HG02642 (cell line): ENCODE measurements at regions not wholly inside any gene's neighbourhood (a gene's known extent, or its start where the extent isn't known, plus 50 kb on each side); places are given as distances from the start of the nearest gene placed in this dataset.
"Not testable (repeated sequence)": the region's sequence is repeated elsewhere in the genome, so short reads cannot be mapped to it uniquely, and the experiment has no call there.

Experiments
- ATAC-seq: cut with Tn5 transposase; IDR thresholded peaks from one replicate; pipeline ENCODE4 v1.9.1; 2021; ENCODE audit warnings: mild to moderate bottlenecking; ENCODE audit not compliant: unreplicated experiment, poor library complexity

DNA sequence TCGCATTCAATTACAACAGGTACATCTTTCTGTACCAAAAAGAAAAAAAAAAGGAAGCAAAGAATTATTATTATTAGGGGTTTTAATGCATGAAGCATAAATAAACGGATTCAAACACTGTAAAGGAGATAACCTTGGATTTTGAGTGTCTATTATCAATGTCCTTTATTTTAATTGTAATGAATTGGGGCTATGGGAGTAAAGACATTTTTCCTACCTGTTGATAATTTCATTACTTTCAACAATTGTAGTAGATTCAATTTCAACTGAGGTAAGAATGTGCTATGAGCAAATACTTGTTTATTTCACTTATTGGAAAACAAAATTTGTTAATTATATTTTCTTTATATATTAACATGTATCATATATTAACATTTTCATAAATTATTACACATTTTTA is 855.6 kb downstream of the KCNJ2 start:
- no peak for ATAC-seq

DNA sequence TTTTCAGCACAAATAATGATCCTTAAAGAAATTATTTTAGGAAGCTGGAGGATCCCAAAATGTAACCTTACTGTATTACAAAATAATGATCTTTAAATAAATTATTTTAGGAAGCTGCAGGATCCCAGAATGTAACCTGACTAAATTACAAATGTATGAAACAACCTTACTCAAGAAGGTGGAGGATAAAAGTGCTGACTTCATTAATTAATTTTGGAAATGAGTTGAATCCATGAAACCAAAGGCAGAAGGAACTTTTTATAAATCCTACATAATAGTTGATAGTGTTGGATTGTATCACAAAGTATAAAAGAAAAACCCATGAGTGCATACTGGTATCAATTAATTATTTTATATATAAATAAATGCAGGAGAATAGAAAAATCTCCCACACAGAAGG is 859.9 kb downstream of the KCNJ2 start:
- ATAC-seq = no peak

DNA sequence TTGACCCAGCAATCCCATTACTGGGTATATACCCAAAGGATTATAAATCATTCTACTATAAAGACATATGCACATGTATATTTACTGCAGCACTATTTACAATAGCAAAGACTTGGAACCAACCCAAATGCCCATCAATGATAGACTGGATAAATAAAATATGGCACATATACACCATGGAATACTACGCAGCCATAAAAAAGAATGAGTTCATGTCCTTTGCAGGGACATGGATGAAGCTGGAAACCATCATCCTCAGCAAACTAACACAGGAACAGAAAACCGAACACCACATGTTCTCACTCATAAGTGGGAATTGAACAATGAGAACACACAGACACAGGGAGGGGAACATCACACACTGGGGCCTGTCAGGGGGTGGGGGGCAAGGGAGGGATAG is 862.0 kb downstream of the KCNJ2 start:
- ATAC-seq = not testable (repeated sequence)

DNA sequence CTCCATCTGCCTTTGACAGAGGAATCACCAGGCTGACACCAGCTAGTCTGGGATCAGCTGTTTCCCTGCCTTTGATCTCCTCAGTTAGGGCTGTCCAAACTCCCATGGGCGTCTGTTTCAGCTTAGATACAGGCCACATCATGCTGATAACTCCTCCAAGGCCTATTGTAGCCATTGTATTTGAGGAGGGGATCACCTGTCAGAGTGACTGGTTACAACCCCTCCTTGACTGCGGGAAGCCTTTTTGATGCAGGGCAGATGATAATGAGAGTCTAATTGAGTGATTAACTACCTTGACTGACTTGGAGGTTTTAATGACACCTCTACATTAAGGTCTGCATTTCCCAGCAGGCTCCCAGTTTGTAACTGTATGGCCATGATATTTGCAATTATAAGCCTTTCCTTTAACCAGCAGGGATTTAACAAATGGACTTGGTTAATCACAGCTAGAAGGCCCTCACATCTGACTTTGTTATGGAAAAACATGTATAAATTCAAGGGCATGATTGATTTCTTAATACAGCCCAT is 863.5 kb downstream of the KCNJ2 start:
- no peak for ATAC-seq

DNA sequence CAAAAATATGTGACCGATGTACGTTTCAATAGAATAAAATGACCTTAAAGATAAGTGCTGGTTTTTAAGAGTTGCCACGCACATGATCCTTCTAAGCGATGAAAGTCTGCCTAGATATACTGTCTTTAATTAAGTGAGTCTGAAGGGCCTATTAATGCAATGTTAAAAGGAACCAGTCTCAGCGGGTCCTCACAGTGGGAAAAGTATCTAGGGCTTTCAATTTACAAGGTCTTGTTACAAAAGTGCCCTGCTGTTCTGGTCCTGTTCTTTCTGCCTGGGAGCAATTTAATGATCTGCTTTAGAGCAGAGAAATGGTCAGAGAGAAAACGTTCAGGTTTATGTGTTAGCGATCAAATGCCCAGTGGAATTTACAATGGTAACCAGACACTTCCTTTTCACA is 864.0 kb downstream of the KCNJ2 start:
- no peak for ATAC-seq

DNA sequence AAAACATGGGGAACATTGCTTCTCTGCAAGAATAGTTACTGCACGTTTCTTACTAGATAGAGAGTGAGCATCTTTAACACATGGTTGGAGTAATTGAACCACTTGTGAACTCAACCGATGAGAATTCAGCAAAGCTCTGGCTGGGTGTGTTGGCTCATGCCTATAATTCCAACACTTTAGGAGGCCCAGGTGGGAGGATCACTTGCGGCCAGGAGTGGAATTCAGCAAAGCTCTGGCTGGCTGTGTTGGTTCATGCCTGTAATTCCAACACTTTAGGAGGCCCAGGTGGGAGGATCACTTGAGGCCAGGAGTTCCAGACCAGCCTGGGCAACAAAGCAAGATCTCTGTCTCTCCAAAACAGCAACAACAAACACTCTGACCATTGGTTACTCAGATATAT is 865.9 kb downstream of the KCNJ2 start:
- no peak for ATAC-seq

DNA sequence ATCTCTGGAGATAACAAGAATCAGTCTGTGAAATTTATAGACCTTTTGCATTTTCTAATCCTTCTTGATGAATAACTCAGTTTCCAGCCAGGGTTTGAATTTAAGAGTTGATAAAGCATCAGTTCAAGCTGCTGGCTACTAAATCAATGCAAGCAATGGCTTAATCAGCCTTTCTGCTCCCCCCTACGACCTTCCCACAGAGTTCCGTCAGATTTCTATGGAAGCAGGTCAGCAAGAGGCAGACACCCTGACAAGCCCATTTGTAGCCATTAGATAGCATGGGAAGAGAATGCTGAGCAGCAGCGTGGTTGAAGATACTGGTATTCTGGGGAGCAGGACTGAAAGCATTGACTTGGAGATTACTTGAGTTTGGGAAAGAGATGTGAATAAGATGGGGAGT is 868.1 kb downstream of the KCNJ2 start:
- ATAC-seq = no peak

DNA sequence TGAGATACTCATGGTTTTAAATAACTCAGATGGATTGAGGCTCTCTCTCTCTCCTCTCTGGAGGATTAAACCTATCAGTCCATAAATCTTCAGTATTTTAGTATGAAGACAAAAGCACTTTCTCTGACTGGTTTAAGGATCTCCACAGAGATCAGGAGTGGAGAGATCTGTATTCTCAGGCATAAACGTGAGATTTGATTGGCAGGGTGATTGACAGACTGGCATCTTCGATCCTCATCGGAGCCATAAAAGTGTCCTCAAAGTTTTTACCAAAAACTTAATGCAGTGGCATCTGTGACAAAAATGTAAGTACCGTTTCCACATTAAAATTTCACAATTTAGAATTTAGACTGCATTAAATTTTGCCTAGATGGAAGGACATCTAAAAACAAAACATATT is 870.1 kb downstream of the KCNJ2 start:
- ATAC-seq = no peak

DNA sequence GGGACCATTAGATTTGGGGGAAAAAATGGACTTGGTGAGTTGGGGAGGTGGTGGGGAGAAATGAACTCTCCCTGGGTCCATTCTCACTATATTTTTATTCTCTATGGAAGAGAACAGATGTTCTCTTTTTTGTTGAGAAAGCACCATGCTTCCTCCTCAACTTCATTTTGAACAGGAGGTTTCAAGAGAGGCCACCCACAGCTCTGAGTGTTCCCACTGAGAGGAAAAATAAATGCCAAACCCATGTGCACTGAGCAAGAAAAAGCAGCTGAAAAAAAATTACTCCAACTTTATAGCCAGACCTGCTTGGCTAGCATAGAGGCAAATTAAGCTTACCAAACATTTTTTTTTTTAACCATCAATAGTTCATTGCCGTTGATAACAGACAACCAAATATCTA is 883.6 kb downstream of the KCNJ2 start:
- no peak for ATAC-seq

DNA sequence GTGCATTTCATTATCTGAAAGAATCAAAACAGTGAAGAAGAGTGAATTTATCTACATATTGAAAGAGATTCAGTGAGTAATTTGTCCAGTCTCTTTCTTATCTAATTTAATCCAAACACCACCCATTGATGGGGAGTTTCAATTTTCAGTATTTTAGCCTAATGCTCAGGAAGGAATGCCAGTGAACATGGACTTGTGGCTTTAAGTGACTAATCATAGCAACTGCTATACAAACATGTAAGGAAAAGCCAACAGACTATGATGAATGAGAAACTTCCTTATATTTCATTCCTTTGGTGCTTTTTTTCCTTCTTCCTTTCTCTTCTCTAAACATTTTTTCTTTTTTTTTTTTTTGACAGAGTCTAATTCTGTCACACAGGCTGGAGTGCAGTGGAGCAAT is 885.8 kb downstream of the KCNJ2 start:
- no peak for ATAC-seq

DNA sequence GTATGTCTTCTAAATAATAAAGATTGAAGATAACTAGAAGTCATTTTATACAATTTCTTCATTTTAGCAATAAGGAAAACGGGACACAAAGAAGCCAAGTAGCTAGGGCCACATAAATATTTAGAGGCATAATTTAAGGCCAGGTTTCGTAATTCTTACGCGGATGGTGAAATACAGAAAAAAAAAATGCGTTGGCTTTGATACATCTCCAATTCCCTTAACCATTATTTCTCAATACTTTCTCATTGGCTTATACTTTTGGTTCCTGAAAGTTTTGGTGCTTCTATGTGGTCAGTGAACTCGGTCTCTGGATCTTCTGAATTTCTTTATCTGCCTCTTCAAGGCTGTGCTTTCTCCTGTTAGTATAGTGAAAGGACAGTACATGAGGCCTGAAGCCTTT is 888.1 kb downstream of the KCNJ2 start:
- no peak for ATAC-seq

DNA sequence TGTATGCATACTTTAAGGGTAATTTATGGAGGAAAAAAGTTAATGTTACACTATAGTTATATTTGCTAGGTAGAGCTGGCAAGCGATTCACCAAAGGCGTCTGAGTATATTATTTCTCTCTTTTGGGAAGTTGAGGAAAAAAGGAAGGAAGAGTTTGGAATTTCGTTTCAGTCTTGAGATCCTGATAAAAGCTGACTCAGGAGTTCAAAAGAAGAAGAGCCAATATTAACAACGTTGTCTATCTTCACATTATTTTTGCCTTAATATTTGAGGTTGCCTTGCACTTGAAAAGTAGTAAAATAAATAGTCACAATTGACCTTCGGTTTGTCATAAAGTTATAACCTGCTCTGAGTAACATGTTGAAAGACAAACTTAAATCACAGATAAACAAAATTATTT is 888.6 kb downstream of the KCNJ2 start:
- ATAC-seq = no peak

DNA sequence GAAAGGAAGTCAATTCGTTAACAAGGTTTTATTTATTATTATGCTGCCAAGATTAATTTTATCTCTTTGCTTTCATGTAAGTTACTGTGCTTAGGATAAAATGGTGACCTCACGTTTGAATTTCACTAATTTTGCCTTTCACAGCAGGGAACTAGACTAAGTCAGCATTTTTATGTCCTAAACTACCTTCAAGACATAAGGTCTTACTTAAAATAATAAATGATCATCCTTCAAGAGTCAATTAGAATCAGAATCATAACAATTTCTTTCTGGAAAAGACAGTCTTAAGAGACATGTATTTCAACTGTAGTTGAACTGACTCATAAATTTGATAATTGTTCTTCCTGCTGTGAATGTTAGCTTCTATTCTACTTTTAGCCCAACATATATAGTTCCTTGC is 893.8 kb downstream of the KCNJ2 start:
- no peak for ATAC-seq

DNA sequence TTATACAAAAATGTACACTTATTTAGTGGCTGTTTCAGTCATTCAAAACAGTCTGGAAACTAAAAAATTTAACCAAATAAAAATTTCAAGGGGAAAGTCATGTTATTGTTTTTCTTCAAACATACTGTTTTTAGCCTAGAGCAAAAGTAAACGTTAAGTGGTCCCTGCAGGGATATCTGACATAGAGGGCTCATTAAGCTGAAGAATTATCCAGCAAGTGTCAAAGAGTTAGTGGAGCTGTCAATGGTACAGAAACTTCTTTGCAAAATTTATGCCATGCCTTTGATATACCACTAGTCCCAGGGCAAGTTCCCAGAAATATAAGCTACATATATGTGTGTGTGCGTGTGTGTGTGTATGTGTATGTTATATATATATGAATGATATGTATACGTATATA is 894.2 kb downstream of the KCNJ2 start:
- no peak for ATAC-seq

DNA sequence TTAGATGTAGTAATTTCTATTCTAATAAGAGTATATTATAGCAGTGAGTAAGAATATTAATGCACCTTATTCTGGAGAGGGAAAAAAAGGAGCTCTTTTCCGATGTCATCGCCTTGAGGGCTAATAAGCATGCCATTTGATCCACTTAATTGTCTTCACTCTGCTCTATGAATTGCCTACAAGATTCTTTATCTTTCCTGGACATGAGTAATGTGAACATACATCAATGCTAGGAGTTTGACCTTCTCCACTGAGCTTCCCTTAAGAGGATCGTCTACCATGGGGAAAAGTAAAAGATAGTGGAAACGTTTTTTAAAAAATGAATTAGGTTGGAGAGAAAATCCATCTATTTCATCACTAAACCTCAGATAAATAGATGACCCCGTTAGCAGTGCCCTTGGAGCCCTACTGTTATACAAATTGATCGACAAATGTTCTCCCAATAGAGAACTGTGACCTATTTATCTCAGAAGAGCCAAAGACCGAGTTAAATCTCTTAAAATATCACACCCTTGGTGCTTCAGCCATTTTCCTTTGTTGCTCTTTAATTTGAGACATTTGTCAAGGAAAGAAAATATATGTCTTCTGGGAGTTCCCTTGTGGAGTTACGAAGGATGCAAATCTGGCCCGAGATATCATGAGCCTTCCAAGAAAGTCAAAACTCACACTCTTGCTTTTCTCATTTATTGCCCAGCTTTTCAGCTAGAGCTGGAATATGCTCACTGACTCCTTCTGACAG is 898.5 kb downstream of the KCNJ2 start:
- no peak for ATAC-seq

DNA sequence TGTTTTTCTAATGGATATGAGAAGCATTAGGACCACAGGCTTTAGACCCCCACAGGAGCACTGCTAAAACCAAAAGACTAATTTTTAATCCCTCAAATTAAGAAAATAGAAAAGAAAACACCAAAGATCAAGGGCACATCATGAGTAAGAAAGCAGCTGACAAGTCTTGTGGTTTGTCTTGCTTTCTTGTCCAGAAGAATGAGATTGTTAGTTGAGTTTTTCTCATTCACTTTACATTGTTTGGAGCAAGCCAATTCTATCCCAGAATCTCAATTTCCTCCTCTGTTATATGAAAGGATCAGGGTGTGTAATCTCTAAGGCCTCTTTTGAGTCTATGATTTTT is 899.0 kb downstream of the KCNJ2 start:
- ATAC-seq = no peak

DNA sequence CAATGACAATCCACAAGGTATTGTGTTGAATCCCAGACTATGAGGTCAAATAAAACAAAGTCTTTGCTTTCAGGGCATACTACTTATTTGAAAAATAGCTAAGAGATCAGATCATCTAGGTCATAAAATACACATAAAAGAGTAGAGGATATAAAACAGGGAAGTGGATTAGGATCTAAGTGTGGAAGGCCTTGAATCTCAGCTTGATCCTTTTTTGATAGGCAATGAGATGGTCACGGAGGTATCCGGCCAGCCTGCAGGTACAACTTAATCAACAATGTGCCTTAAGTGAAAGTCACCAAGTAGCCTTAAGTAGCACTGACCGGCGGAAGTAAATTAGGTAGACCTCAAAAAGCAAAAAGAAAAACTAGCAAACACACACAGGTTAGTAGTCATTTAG is 901.7 kb downstream of the KCNJ2 start:
- no peak for ATAC-seq

DNA sequence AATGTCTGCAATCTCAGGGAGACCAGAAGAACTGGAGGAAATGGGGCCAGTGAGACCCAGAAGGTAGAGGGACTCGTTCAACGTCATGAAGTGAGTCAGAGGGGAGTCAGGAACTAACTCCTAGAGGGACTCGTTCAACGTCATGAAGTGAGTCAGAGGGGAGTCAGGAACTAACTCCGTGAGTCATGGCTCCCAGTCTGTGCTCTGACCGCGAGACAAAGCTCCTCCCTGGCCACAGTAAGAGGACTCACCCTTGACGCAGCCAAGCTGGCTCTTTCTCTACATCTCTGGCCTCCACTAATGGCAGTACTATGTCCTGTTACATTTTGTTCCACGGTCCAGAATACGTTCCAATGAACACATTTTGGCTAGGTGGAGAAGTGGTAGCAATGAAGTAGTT is 902.5 kb downstream of the KCNJ2 start:
- no peak for ATAC-seq

DNA sequence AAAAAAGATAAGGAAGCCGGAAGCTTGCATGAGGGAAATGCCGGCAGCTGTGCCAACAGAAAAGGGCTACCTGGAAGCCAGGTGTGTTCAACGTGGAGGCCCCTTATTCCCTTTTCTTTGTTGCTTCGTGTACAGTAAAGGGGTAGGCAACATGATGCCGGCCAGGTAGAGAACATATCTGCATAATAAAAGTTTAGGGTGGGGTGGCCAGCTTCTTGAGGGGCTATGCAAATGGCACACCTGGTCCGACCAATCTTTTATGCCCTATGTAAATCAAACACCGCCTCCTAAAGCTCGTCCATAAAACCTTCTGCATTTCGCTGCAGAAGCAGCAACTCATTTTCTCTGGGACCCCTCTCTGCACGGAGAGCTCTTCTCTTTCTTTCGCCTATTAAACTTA is 911.6 kb downstream of the KCNJ2 start:
- ATAC-seq = no peak

DNA sequence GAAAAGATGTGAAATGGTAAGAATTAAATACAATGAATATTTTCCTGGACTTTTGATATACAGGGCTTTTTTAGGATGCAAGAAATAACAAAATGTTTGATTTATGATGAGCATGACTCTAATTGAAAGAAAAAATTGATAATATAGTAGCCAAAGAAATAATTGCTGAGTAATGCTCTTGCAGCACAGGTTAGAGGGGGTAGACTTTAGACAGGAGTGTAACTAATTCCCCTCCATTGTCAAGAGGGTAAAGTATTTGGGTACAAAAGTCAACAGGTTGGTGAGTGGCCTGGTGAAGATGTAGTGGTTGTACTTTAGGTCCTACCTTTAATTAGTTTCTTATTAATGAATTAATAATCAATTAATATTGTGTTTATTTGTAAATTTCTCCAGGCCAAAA is 912.3 kb downstream of the KCNJ2 start:
- no peak for ATAC-seq

DNA sequence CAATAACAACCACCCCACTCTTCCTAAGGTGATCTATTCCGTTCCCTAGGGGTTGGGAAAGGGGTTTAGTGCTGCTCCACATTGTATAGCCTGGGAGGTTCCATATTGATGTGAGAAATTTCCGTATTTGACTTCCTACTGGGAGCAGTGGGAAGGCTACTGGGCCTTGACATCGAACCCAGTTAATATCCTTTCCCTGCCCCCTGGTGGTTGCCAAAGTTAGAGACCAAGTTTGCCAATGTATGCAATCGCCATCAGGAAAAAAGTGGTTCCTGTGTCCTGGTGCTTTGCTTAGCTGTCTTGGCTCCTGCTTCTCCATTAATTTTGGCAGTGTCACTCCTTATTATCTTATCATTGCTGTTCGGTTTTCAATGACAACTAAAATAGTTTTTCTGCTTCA is 914.9 kb downstream of the KCNJ2 start:
- no peak for ATAC-seq

DNA sequence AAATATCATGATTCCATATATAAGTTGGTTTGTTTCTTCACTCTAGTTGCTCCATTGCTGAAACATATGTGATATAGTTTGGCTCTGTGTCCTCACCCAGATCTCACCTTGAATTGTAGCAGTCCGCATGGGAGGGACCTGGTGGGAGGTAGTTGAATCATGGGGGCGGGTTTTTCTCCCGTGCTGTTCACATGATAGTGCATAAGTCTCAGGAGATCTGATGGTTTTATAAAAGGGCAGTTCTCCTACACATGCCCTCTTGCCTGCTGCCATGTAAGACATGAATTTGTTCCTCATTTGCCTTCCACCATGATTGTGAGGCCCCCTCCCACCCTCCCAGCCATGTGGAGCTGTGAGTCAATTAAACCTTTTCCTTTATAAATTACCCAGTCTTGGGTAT is 915.5 kb downstream of the KCNJ2 start:
- ATAC-seq = no peak
